ENCODE measurements at regions not wholly inside any gene's neighbourhood (a gene's known extent, or its start where the extent isn't known, plus 50 kb on each side); places are given as distances from the start of the nearest gene placed in this dataset.

DNA sequence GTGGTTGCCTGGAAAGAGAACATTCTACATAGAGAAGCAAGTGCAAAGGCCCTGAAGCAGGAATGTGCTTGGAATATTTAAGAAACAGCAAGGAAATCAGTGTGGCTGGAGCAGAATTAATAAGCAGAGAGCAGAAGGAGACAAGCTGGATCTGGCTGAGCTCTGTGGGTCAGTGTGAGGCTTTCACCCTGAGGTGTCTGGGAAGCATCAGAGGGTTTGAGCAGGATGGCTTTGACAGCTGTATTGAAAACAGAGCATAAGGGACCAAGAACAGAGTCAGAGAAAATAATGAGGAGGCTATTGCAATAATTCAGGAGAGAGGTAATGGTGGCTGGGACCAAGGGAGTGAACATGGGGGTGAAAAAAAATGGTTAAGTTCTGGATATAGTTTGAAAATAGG is 199.6 kb downstream of the NXPE2 start:
- no peak for TF ChIP-seq POLR2AphosphoS5 (IDR thresholded peaks at IDR 0.05)
- TF ChIP-seq, protein P1, sequence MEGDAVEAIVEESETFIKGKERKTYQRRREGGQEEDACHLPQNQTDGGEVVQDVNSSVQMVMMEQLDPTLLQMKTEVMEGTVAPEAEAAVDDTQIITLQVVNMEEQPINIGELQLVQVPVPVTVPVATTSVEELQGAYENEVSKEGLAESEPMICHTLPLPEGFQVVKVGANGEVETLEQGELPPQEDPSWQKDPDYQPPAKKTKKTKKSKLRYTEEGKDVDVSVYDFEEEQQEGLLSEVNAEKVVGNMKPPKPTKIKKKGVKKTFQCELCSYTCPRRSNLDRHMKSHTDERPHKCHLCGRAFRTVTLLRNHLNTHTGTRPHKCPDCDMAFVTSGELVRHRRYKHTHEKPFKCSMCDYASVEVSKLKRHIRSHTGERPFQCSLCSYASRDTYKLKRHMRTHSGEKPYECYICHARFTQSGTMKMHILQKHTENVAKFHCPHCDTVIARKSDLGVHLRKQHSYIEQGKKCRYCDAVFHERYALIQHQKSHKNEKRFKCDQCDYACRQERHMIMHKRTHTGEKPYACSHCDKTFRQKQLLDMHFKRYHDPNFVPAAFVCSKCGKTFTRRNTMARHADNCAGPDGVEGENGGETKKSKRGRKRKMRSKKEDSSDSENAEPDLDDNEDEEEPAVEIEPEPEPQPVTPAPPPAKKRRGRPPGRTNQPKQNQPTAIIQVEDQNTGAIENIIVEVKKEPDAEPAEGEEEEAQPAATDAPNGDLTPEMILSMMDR (IDR thresholded peaks at IDR 0.05): no peak
